PC-9 (cell line): ENCODE measurements at regions not wholly inside any gene's neighbourhood (a gene's known extent, or its start where the extent isn't known, plus 50 kb on each side); places are given as distances from the start of the nearest gene placed in this dataset.
A peak's percentile ranks its signal among the peaks of the same experiment; 100 is the strongest.

ENCODE experiments used
- BruUV-seq: library from RNA; stranded (reverse); fragments of 400-500 nt; replicated peaks from 2 replicates; lab custom pipeline; 2021; lab: Mats Ljungman, UMichigan
- CTCF ChIA-PET: fragments of 300-600 bp; sonication (Branson Sonifier 250); formaldehyde crosslinking; loops from one replicate; lab custom pipeline; 2022; ENCODE audit warnings: antibody characterized with exemption; lab: Charles Lee
- POLR2A ChIA-PET: fragments of 300-600 bp; sonication (Branson Sonifier 250); formaldehyde crosslinking; loops from one replicate; lab custom pipeline; 2022; ENCODE audit warnings: antibody characterized with exemption; ENCODE audit not compliant: unreplicated experiment; lab: Charles Lee
- DNase-seq, 2 experiments: peaks; one replicate each; pipeline versions ENCODE4 v3.0.0 to v3.0.0-alpha.2; 2015 to 2022; ENCODE audit warnings: mixed read lengths in 1 of 2
- H2AFZ ChIP-seq: fragments of 200-600 bp; sonication (generic); 2 replicates; pipeline ENCODE4 v1.8.1; 2017; ENCODE audit warnings: antibody characterized with exemption
- H3F3A ChIP-seq: fragments of 200-600 bp; sonication (generic); 2 replicates; pipeline ENCODE4 v1.8.1; 2017; ENCODE audit warnings: antibody characterized with exemption, mild to moderate bottlenecking, low read depth; ENCODE audit not compliant: insufficient read depth
- H3K27ac ChIP-seq: fragments of 200-600 bp; sonication (generic); 2 replicates; pipeline ENCODE4 v1.6.1; 2016; ENCODE audit warnings: mixed run types
- H3K27me3 ChIP-seq: fragments of 200-600 bp; sonication (generic); 2 replicates; pipeline ENCODE4 v1.6.1; 2016; ENCODE audit warnings: low read depth, mixed run types; ENCODE audit not compliant: insufficient read depth
- H3K36me3 ChIP-seq: fragments of 200-600 bp; sonication (generic); 2 replicates; pipeline ENCODE4 v1.6.1; 2016; ENCODE audit warnings: low read depth, mixed run types
- H3K4me1 ChIP-seq: fragments of 200-600 bp; sonication (generic); replicated peaks from 2 replicates; pipeline ENCODE4 v1.6.1; 2016; ENCODE audit warnings: mixed run types; ENCODE audit not compliant: insufficient read depth
- H3K4me2 ChIP-seq: fragments of 200-600 bp; sonication (generic); 2 replicates; pipeline ENCODE4 v1.6.1; 2017; ENCODE audit warnings: mixed run types
- H3K4me3 ChIP-seq: fragments of 200-600 bp; sonication (generic); 2 replicates; pipeline ENCODE4 v1.6.1; 2016; ENCODE audit warnings: mixed run types
- H3K79me2 ChIP-seq: fragments of 200-600 bp; sonication (generic); 2 replicates; pipeline ENCODE4 v1.6.1; 2017; ENCODE audit warnings: low read depth, mixed run types
- H3K9me2 ChIP-seq: fragments of 200-600 bp; sonication (generic); 2 replicates; pipeline ENCODE4 v1.8.1; 2017; ENCODE audit warnings: mild to moderate bottlenecking; ENCODE audit not compliant: insufficient read depth
- H3K9me3 ChIP-seq: fragments of 200-600 bp; sonication (generic); 2 replicates; pipeline ENCODE4 v1.8.1; 2016; ENCODE audit warnings: low read depth; ENCODE audit not compliant: insufficient read depth
- H4K20me1 ChIP-seq: fragments of 200-600 bp; sonication (generic); 2 replicates; pipeline ENCODE4 v1.8.1; 2017; ENCODE audit not compliant: insufficient read depth
- CTCF ChIP-seq: fragments of 200-600 bp; sonication (generic); conservative IDR thresholded peaks from 2 replicates; pipeline ENCODE4 v1.6.1; 2017; ENCODE audit warnings: mixed run types, antibody characterized with exemption, mild to moderate bottlenecking, moderate library complexity
- EZH2 ChIP-seq: fragments of 200-600 bp; sonication (generic); IDR thresholded peaks from 2 replicates; pipeline ENCODE4 v1.8.0; 2017; ENCODE audit warnings: antibody characterized with exemption, low read depth
- intact Hi-C: fragments of 100-400 bp; cut with micrococcal nuclease; formaldehyde crosslinking; loops from one replicate; pipeline ENCODE4 v1.10.0; 2022; ENCODE audit not compliant: unreplicated experiment

DNA sequence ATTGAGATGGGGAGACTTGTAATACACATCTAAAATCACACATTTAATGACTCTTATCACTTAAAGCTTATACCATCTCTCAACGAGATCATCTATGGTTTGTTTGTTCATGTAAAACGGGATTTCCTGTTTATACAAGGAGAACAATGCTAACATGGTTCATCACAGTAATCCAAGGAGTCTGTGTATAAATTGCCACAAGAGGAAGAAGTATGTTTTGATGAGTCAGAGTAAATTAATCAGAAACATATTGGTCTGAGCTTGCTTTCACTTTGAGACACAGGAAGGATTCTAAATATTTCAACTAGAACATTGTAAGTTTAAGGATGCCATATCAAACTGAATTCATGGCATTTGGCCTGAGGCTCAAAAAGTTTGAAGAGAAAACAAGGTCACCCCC, 594.1 kb downstream of the GLUD2 start:
- peak in 1 of 2 experiments; percentile 45 for DNase-seq
- no TSS peak for BruUV-seq
- Histone ChIP-seq H3K4me1 (peaks cover 5% of the 10 kb centered on the region; the same call in 1 of the 2 replicates), H4K20me1 (no peaks in the 10 kb centered on the region), H3K9me3 (no peaks in the 10 kb centered on the region), H2AFZ (no peak overlapping the region), H3K9me2 (no peaks in the 10 kb centered on the region), H3K36me3 (no peaks in the 10 kb centered on the region), H3K4me2 (peak overlapping the region; percentile 9; the same call in 1 of the 2 replicates), H3K4me3 (no peak overlapping the region), H3K79me2 (no peaks in the 10 kb centered on the region), H3F3A (no peaks in the 10 kb centered on the region; the same call in 1 of the 2 replicates), H3K27me3 (no peaks in the 10 kb centered on the region), H3K27ac (peak overlapping the region; percentile 22; the same call in 1 of the 2 replicates)
- TF ChIP-seq EZH2 (no peak), CTCF (no peak)
- POLR2A ChIA-PET, result interaction anchor here (0.6 kb wide), 1 partner anchor 981 kb away, joined by 5 read pairs; no protein-coding TSS in a partner anchor
- CTCF ChIA-PET, result no interaction called here
- intact Hi-C loops, result no loop called here

DNA sequence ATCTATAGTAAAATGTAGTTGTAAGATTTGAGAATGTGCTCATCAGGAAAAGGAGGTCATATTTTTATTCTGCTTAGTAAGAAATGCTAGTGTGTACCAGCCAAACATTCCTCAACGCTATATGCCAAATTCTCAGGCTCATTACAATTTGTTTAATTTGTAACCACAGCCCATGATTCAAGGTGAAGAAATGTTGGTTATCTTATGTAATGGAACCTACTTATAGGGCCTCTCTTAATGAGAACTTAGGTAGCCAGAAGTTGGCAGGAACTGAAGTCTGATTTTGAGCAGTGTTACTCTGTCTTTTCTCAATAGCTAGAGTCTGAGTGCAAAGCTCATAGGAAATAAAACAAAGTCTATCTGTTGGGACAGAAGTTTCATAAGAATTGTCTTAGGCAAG, 595.0 kb downstream of the GLUD2 start:
- ChIA-PET CTCF (no interaction called here), POLR2A (interaction anchor here (0.6 to 0.7 kb wide), 2 partner anchors 154 to 445 kb away, joined by 4 to 8 read pairs; no protein-coding TSS in a partner anchor)
- Histone ChIP-seq H3K27me3 (no peaks in the 10 kb centered on the region), H3K79me2 (no peaks in the 10 kb centered on the region), H3K9me2 (no peaks in the 10 kb centered on the region), H3K4me3 (no peak overlapping the region), H3K27ac (0 out of 2 replicates have a peak overlapping the region, but pooled peaks have one; percentile 22), H2AFZ (no peak overlapping the region), H4K20me1 (no peaks in the 10 kb centered on the region), H3K36me3 (no peaks in the 10 kb centered on the region), H3K4me1 (peaks cover 5% of the 10 kb centered on the region; the same call in 1 of the 2 replicates), H3F3A (no peaks in the 10 kb centered on the region; the same call in 1 of the 2 replicates), H3K4me2 (0 out of 2 replicates have a peak overlapping the region, but pooled peaks have one; percentile 9), H3K9me3 (no peaks in the 10 kb centered on the region)
- no peak for TF ChIP-seq CTCF
- TF ChIP-seq EZH2, result no peak
- intact Hi-C loops, result no loop called here
- no TSS peak for BruUV-seq
- DNase-seq, result peak; percentile 1 to 64

GRCh38 chrX:121649417-121649816, 602.0 kb downstream of the GLUD2 start:
- no peaks in the 10 kb centered on the region for H3K4me1 ChIP-seq
- H3K27me3 ChIP-seq, result no peaks in the 10 kb centered on the region
- H3K27ac ChIP-seq, result no peak overlapping the region
- H3F3A ChIP-seq, result no peaks in the 10 kb centered on the region
- CTCF ChIA-PET, result no interaction called here
- no peaks in the 10 kb centered on the region for H3K9me3 ChIP-seq
- no TSS peak for BruUV-seq
- POLR2A ChIA-PET, result no interaction called here
- no peak overlapping the region; the same call in 1 of the 2 replicates for H2AFZ ChIP-seq
- H3K4me3 ChIP-seq, result no peak overlapping the region
- DNase-seq, result no peak
- no peaks in the 10 kb centered on the region for H4K20me1 ChIP-seq
- H3K36me3 ChIP-seq, result no peaks in the 10 kb centered on the region
- H3K79me2 ChIP-seq, result no peaks in the 10 kb centered on the region
- no peaks in the 10 kb centered on the region for H3K9me2 ChIP-seq
- no peak for TF ChIP-seq EZH2
- no peak for TF ChIP-seq CTCF
- H3K4me2 ChIP-seq, result 0 out of 2 replicates have a peak overlapping the region, but pooled peaks have one; percentile 6
- intact Hi-C loops, result no loop called here
